Mucosa of rectum (tissue), 2 donors: ENCODE measurements at regions not wholly inside any gene's neighbourhood (a gene's known extent, or its start where the extent isn't known, plus 50 kb on each side); places are given as distances from the start of the nearest gene placed in this dataset.
"Not testable (repeated sequence)": the region's sequence is repeated elsewhere in the genome, so short reads cannot be mapped to it uniquely, and the experiment has no call there.

ENCODE experiments used
- H3K27ac ChIP-seq, 2 donors: one replicate each; pipeline ENCODE4 v1.7.0; 2013; ENCODE audit warnings: inconsistent platforms in 2 of 2, low read depth in 2 of 2, low read length in 2 of 2
- H3K27me3 ChIP-seq, 2 donors: one replicate each; pipeline ENCODE4 v1.7.0; 2013; ENCODE audit warnings: low read length in 2 of 2; ENCODE audit not compliant: control insufficient read depth in 2 of 2, insufficient read depth in 2 of 2
- H3K36me3 ChIP-seq, 2 donors: one replicate each; pipeline ENCODE4 v1.7.0; 2013; ENCODE audit warnings: low read length in 2 of 2; ENCODE audit not compliant: control insufficient read depth in 2 of 2, insufficient read depth in 2 of 2
- H3K4me1 ChIP-seq, 2 donors: one replicate each; pipeline ENCODE4 v1.7.0; 2013; ENCODE audit warnings: low read length in 2 of 2, mild to moderate bottlenecking in 1 of 2; ENCODE audit not compliant: control insufficient read depth in 2 of 2, insufficient read depth in 2 of 2
- H3K4me3 ChIP-seq, 2 donors: one replicate each; pipeline ENCODE4 v1.7.0; 2013; ENCODE audit warnings: low read length in 2 of 2
- H3K9ac ChIP-seq, 2 donors: one replicate each; pipeline ENCODE4 v1.7.0; 2013; ENCODE audit warnings: low read length in 2 of 2, low read depth in 1 of 2, mild to moderate bottlenecking in 1 of 2
- H3K9me3 ChIP-seq, 2 donors: one replicate each; pipeline ENCODE4 v1.7.0; 2013; ENCODE audit warnings: low read length in 2 of 2; ENCODE audit not compliant: control insufficient read depth in 2 of 2
- donor health status: healthy.
- donor health status: Normal muscosa, but diverticular disease.

DNA sequence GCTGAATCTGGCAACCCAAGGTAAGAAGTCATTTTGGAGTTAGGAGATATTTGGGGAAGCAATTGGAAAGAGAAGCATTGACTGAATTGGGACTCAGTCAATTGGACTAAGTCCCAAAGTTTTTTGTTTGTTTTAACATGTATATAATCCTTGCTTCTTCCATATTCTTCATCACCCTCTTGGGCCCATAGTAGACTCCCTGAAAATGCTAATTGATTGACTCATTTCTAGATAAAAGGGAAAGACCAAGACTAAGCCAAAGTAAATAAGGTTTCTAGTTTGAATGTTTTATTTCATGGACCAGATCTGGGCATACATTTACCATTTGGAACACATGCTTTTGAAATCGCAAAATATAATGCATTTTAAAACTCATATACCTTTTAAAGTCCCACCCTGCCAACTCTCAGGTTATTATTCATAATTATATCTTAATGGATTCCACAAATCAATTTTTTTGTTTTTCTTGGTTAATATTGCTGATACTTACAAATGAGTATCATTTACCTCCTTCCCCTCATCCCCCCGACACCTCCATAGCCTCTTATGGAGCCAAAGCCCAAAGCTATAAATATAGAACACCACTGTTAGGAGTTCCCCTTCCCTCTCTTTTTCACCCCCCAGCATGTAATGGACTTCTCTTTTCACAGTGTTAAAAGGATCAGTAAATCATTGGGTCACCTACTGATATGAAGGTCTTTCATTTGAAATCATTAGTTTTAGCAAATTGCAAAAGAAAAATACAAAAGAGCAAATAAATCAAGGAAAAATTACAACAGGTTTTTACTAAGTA, 674.0 kb upstream of the SOX9 start:
- Histone ChIP-seq H3K9me3 (no peaks in the 10 kb centered on the region), H3K27me3 (no peaks in the 10 kb centered on the region), H3K9ac (no peak overlapping the region), H3K36me3 (no peaks in the 10 kb centered on the region), H3K27ac (no peak overlapping the region), H3K4me1 (no peaks in the 10 kb centered on the region), H3K4me3 (no peak overlapping the region)

DNA sequence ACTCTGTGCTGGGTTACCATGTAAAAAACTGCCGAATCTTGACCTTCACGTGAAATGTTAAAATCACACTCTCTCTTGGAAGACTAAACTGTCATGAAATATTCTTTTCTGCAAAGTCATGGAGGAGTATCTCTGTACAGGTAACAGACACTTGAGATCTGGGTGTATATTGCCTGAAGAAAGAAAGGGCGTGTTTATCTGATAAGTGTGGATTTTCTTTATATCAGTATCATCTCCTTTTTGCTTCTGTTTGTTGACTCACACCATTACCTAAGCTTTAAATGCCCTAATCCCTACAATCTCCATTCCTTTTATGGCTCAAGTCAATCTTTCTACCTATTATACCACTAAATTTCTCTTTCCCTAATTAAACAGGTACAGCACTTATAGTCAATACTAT, 673.2 kb upstream of the SOX9 start:
- Histone ChIP-seq H3K4me1 (no peaks in the 10 kb centered on the region), H3K36me3 (no peaks in the 10 kb centered on the region), H3K9me3 (no peaks in the 10 kb centered on the region), H3K9ac (no peak overlapping the region), H3K27ac (no peak overlapping the region), H3K4me3 (no peak overlapping the region), H3K27me3 (no peaks in the 10 kb centered on the region)

GRCh38 chr17:71450657-71451056, 670.2 kb upstream of the SOX9 start:
- not testable (repeated sequence) for H3K4me3 ChIP-seq, H3K9me3 ChIP-seq, H3K9ac ChIP-seq, H3K4me1 ChIP-seq, H3K27ac ChIP-seq, H3K27me3 ChIP-seq, H3K36me3 ChIP-seq

GRCh38 chr17:71453876-71454422, 666.9 kb upstream of the SOX9 start:
- Histone ChIP-seq H3K9ac (no peak overlapping the region), H3K27me3 (no peaks in the 10 kb centered on the region), H3K4me1 (no peaks in the 10 kb centered on the region), H3K27ac (no peak overlapping the region), H3K4me3 (no peak overlapping the region), H3K9me3 (no peaks in the 10 kb centered on the region), H3K36me3 (no peaks in the 10 kb centered on the region)

DNA sequence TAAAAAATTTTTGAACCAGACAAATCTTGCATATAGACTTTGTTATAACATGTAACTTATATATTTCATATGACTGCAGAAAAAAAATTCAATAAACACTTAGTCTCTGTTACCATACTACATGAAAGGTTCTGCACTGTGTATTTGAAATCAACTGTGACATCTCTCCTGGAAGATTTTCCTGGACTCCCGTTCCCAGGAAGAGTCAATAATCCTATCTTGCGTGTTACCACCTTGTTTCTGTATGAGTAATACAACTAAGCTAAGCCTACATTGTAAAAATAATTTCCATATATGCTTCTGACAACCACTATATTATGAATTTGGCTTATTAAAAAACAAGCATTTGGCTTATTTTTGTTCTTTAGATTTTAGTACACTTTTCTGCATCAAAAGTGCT, 665.6 kb upstream of the SOX9 start:
- Histone ChIP-seq H3K4me3 (no peak overlapping the region), H3K4me1 (no peaks in the 10 kb centered on the region), H3K27ac (no peak overlapping the region), H3K9me3 (no peaks in the 10 kb centered on the region), H3K36me3 (no peaks in the 10 kb centered on the region), H3K9ac (no peak overlapping the region), H3K27me3 (no peaks in the 10 kb centered on the region)

DNA sequence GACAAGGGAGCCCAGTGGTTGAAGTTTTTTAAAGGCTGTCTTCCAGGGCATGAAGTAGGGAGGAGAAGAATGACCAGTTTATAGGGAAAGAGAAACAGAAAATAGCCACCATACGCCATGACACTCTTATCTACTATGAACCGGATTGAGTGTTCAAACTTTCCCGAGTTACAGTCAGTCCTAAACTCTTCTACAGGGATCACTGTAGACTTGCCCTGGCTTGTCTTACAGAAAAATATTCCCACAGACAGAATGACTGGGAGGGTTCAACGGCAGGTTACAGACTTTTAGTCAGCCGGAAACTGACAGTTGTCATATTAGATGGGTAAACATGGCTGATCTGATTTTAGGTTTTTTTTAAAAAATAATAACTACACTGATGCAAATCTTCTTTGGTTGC, 662.5 kb upstream of the SOX9 start:
- Histone ChIP-seq H3K4me1 (no peaks in the 10 kb centered on the region), H3K9ac (no peak overlapping the region), H3K27me3 (no peaks in the 10 kb centered on the region), H3K27ac (no peak overlapping the region), H3K4me3 (no peak overlapping the region), H3K9me3 (no peaks in the 10 kb centered on the region), H3K36me3 (no peaks in the 10 kb centered on the region)

GRCh38 chr17:71460943-71461342, 659.9 kb upstream of the SOX9 start:
- no peaks in the 10 kb centered on the region for H3K4me1 ChIP-seq
- no peak overlapping the region for H3K27ac ChIP-seq
- H3K9me3 ChIP-seq = no peaks in the 10 kb centered on the region
- H3K27me3 ChIP-seq = no peaks in the 10 kb centered on the region
- H3K36me3 ChIP-seq = no peaks in the 10 kb centered on the region
- no peak overlapping the region for H3K4me3 ChIP-seq
- H3K9ac ChIP-seq = no peak overlapping the region

DNA sequence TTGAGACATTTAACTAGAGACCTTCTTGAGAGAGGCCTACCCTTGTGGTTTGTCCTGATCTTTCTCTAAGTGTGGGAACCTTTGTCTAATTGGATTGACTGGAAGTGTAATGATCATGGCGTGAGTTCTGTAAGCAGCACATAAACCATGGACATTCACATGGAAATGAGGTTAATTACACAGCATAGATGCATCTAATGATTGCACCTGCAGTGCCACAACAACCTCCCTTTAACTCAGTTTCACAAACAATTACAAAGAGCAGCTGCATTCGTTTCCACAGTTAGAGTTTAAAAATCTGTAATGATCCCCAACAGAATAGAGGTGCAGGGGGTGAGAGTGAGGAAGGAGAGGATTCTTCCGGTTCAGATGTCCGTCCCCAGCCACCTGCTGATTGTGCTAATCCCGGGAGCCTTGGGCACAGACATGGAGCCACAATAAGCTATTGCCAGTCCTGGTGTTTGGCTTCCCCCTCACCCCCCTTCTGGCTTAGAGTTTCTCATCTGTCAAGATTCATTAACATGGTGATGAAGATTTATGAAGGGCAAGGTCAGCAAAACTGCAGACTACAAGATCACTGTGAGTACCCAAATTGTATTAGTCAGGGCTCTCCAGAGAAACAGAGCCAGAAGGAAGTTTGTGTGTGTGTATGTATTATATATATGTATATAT, 659.2 kb upstream of the SOX9 start:
- H3K9me3 ChIP-seq = no peaks in the 10 kb centered on the region
- H3K4me1 ChIP-seq = no peaks in the 10 kb centered on the region
- no peaks in the 10 kb centered on the region for H3K27me3 ChIP-seq
- no peak overlapping the region for H3K9ac ChIP-seq
- H3K27ac ChIP-seq = no peak overlapping the region
- no peaks in the 10 kb centered on the region for H3K36me3 ChIP-seq
- no peak overlapping the region for H3K4me3 ChIP-seq

- no peak overlapping the region for H3K4me3 ChIP-seq
- no peak overlapping the region for H3K27ac ChIP-seq
- no peaks in the 10 kb centered on the region for H3K36me3 ChIP-seq
- H3K9ac ChIP-seq = no peak overlapping the region
- no peaks in the 10 kb centered on the region for H3K27me3 ChIP-seq
- H3K9me3 ChIP-seq = no peaks in the 10 kb centered on the region
- no peaks in the 10 kb centered on the region for H3K4me1 ChIP-seq
Measured at GRCh38 chr17:71464241-71464640, 656.6 kb upstream of the SOX9 start.

GRCh38 chr17:71464751-71465150, 656.1 kb upstream of the SOX9 start:
- H3K36me3 ChIP-seq = no peaks in the 10 kb centered on the region
- H3K4me3 ChIP-seq = no peak overlapping the region
- H3K9me3 ChIP-seq = no peaks in the 10 kb centered on the region
- H3K27me3 ChIP-seq = no peaks in the 10 kb centered on the region
- no peak overlapping the region for H3K27ac ChIP-seq
- no peak overlapping the region for H3K9ac ChIP-seq
- H3K4me1 ChIP-seq = no peaks in the 10 kb centered on the region
